Left lung (tissue), 4 donors: ENCODE measurements at regions not wholly inside any gene's neighbourhood (a gene's known extent, or its start where the extent isn't known, plus 50 kb on each side); places are given as distances from the start of the nearest gene placed in this dataset.

Experiments used
- ATAC-seq: fragments of 200-7000 bp; cut with Tn5 transposase; one replicate; pipeline ENCODE4 v1.9.1; 2020; ENCODE audit warnings: moderate library complexity
- DNase-seq, 4 donors: peaks; one replicate each; pipeline ENCODE4 v3.0.0-alpha.2; 2013 to 2020
- H3K27ac ChIP-seq, 2 donors: fragments of 200-600 bp; sonication (generic) in 1 of 2; one replicate each; pipeline versions ENCODE4 v1.5.0 to v1.8.0; 2020 to 2021
- H3K27me3 ChIP-seq, 2 donors: fragments of 200-600 bp; sonication (generic) in 1 of 2; one replicate each; pipeline versions ENCODE4 v1.5.0 to v1.8.0; 2020 to 2021
- H3K36me3 ChIP-seq, 2 donors: fragments of 200-600 bp; sonication (generic) in 1 of 2; one replicate each; pipeline versions ENCODE4 v1.5.0 to v1.8.0; 2020 to 2021
- H3K4me1 ChIP-seq, 2 donors: fragments of 200-600 bp; one replicate each; pipeline ENCODE4 v1.8.0; 2021
- H3K4me3 ChIP-seq, 2 donors: fragments of 200-600 bp; sonication (generic) in 1 of 2; one replicate each; pipeline versions ENCODE4 v1.5.0 to v1.8.0; 2020 to 2021; ENCODE audit warnings: mild to moderate bottlenecking in 1 of 2
- H3K9me3 ChIP-seq, 2 donors: fragments of 200-600 bp; sonication (generic) in 1 of 2; one replicate each; pipeline versions ENCODE4 v1.5.0 to v1.8.0; 2020 to 2021
- intact Hi-C, 2 donors: fragments of 100-400 bp; cut with DNase I; formaldehyde crosslinking; loops; one replicate each; pipeline versions ENCODE4 v1.11.2 to v1.14.2; 2022
- TF ChIP-seq, protein P1 (sequence below), 2 donors: fragments of 200-600 bp; sonication (generic) in 1 of 2; IDR thresholded peaks; one replicate each; pipeline versions ENCODE4 v1.5.0 to v1.8.0; 2021; ENCODE audit warnings: antibody characterized with exemption in 2 of 2
- donor health status: DM: no; HTN: yes; CAD: no.
- donor health status: DM: no; HTN: no; CAD: no.

DNA sequence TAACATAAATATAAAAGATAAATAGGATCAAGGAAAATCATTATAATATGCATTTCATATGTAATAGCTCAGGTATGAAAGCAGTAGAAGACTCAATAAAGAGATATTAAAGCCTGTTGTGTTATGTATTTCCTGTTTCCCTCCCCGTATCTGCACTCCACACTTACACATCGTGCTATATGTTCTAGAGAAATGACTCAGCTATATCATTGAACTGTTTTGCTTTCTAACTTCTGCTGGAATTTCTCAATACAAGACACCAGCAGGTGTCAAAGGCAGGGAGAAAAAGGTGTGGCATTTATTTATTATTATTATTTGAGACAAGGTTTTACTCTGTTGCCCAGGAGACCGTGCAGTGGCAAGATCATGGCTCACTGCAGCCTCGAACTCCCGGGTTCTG, 842.8 kb upstream of the CNTN5 start:
- Histone ChIP-seq H3K4me3 (no peak overlapping the region), H3K27ac (no peak overlapping the region), H3K9me3 (no peaks in the 10 kb centered on the region), H3K36me3 (no peaks in the 10 kb centered on the region), H3K4me1 (no peaks in the 10 kb centered on the region), H3K27me3 (no peaks in the 10 kb centered on the region)
- no peak for ATAC-seq
- intact Hi-C loops: no loop called here
- TF ChIP-seq, protein P1, sequence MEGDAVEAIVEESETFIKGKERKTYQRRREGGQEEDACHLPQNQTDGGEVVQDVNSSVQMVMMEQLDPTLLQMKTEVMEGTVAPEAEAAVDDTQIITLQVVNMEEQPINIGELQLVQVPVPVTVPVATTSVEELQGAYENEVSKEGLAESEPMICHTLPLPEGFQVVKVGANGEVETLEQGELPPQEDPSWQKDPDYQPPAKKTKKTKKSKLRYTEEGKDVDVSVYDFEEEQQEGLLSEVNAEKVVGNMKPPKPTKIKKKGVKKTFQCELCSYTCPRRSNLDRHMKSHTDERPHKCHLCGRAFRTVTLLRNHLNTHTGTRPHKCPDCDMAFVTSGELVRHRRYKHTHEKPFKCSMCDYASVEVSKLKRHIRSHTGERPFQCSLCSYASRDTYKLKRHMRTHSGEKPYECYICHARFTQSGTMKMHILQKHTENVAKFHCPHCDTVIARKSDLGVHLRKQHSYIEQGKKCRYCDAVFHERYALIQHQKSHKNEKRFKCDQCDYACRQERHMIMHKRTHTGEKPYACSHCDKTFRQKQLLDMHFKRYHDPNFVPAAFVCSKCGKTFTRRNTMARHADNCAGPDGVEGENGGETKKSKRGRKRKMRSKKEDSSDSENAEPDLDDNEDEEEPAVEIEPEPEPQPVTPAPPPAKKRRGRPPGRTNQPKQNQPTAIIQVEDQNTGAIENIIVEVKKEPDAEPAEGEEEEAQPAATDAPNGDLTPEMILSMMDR (IDR thresholded peaks at IDR 0.05): no peak
- no peak for DNase-seq

GRCh38 chr11:98180511-98180910, 840.2 kb upstream of the CNTN5 start:
- Histone ChIP-seq H3K36me3 (no peaks in the 10 kb centered on the region), H3K4me1 (no peaks in the 10 kb centered on the region), H3K4me3 (no peak overlapping the region), H3K27ac (no peak overlapping the region), H3K27me3 (no peaks in the 10 kb centered on the region), H3K9me3 (peaks cover 0 to 6% of the 10 kb centered on the region in 2 donors)
- intact Hi-C loops: no loop called here
- no peak for ATAC-seq
- no peak for DNase-seq
- TF ChIP-seq, protein P1 (IDR thresholded peaks at IDR 0.05): no peak

DNA sequence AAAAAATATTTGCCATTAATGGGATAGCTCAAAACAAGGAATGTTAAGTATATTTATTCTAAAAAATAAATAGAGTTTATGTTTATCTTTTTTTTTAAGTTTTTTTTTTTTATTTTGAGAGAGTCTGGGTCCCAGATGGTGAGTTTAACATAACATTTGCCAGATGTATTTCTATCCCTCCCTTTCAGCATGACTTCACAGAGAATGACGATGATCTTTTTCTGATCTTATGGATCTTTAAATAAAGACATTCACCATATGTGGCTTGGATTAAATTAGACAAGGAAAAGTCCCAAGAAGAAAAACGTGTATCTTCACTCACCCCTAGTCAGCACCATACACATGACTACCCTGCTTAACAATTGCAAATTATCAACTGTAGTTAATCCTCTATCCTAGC, 839.8 kb upstream of the CNTN5 start:
- ATAC-seq (no peak), DNase-seq (no peak)
- intact Hi-C loops: no loop called here
- H3K36me3 ChIP-seq: no peaks in the 10 kb centered on the region
- TF ChIP-seq, protein P1 (IDR thresholded peaks at IDR 0.05): no peak
- no peaks in the 10 kb centered on the region for H3K4me1 ChIP-seq
- H3K9me3 ChIP-seq: peaks cover 0 to 7% of the 10 kb centered on the region in 2 donors
- no peaks in the 10 kb centered on the region for H3K27me3 ChIP-seq
- no peak overlapping the region for H3K27ac ChIP-seq
- H3K4me3 ChIP-seq: no peak overlapping the region

- Histone ChIP-seq H3K27ac (no peak overlapping the region), H3K4me3 (no peak overlapping the region), H3K36me3 (no peaks in the 10 kb centered on the region), H3K27me3 (no peaks in the 10 kb centered on the region), H3K9me3 (peaks cover 0 to 7% of the 10 kb centered on the region in 2 donors), H3K4me1 (no peaks in the 10 kb centered on the region)
- intact Hi-C loops: no loop called here
- DNase-seq (no peak), ATAC-seq (no peak)
- TF ChIP-seq, protein P1 (IDR thresholded peaks at IDR 0.05): no peak
These were observed 837.7 kb upstream of the CNTN5 start for GRCh38 chr11:98183034-98183433.

- H3K27me3 ChIP-seq: no peaks in the 10 kb centered on the region
- intact Hi-C loops: no loop called here
- TF ChIP-seq, protein P1 (IDR thresholded peaks at IDR 0.05): no peak
- no peak overlapping the region for H3K4me3 ChIP-seq
- DNase-seq (no peak), ATAC-seq (no peak)
- no peak overlapping the region for H3K27ac ChIP-seq
- H3K36me3 ChIP-seq: no peaks in the 10 kb centered on the region
- peaks cover 0 to 7% of the 10 kb centered on the region in 2 donors for H3K9me3 ChIP-seq
- no peaks in the 10 kb centered on the region for H3K4me1 ChIP-seq
These were observed 835.5 kb upstream of the CNTN5 start for GRCh38 chr11:98185245-98185644.
